OCI-LY7 (cell line): ENCODE measurements at regions not wholly inside any gene's neighbourhood (a gene's known extent, or its start where the extent isn't known, plus 50 kb on each side); places are given as distances from the start of the nearest gene placed in this dataset.

ENCODE experiments used
- BruUV-seq: library from RNA; stranded (reverse); fragments of 400-500 nt; replicated peaks from 2 replicates; lab custom pipeline; 2021; lab: Mats Ljungman, UMichigan
- CTCF ChIA-PET: fragments of 300-600 bp; sonication (Branson Sonifier 250); formaldehyde crosslinking; loops from one replicate; lab custom pipeline; 2022; ENCODE audit warnings: antibody characterized with exemption; ENCODE audit not compliant: unreplicated experiment; lab: Charles Lee
- POLR2A ChIA-PET: fragments of 300-600 bp; sonication (Branson Sonifier 250); formaldehyde crosslinking; loops from one replicate; lab custom pipeline; 2022; ENCODE audit warnings: antibody characterized with exemption; lab: Charles Lee
- DNase-seq: peaks from one replicate; pipeline ENCODE4 v3.0.0-alpha.2; 2015; ENCODE audit warnings: low spot score
- H2AFZ ChIP-seq: fragments of 200-600 bp; sonication (generic), shearing (Covaris generic); 2 replicates; pipeline ENCODE4 v1.6.1; 2014; ENCODE audit warnings: mild to moderate bottlenecking, antibody characterized with exemption, low read length, moderate library complexity
- H3K27ac ChIP-seq: fragments of 200-600 bp; sonication (generic); 2 replicates; pipeline ENCODE4 v1.5.1; 2014; ENCODE audit warnings: mixed run types, low read depth, mild to moderate bottlenecking, moderate library complexity, low read length, inconsistent platforms; ENCODE audit not compliant: poor library complexity, severe bottlenecking
- H3K36me3 ChIP-seq: fragments of 200-600 bp; sonication (generic); 2 replicates; pipeline ENCODE4 v1.6.1; 2014; ENCODE audit warnings: mild to moderate bottlenecking, antibody characterized with exemption, low read length, moderate library complexity, mixed read lengths; ENCODE audit not compliant: insufficient read depth
- H3K4me1 ChIP-seq: fragments of 200-600 bp; sonication (generic); 2 replicates; pipeline ENCODE4 v1.5.1; 2014; ENCODE audit warnings: mild to moderate bottlenecking, low read length; ENCODE audit not compliant: insufficient read depth, poor library complexity, severe bottlenecking
- H3K4me2 ChIP-seq: fragments of 200-600 bp; sonication (generic); 2 replicates; pipeline ENCODE4 v1.6.1; 2014; ENCODE audit warnings: mild to moderate bottlenecking, low read length
- H3K4me3 ChIP-seq: fragments of 200-600 bp; sonication (generic); 2 replicates; pipeline ENCODE4 v1.5.1; 2014; ENCODE audit warnings: mild to moderate bottlenecking, low read depth, low read length; ENCODE audit not compliant: poor library complexity, severe bottlenecking
- H3K79me2 ChIP-seq: fragments of 200-600 bp; sonication (generic); 2 replicates; pipeline ENCODE4 v1.6.1; 2016; ENCODE audit warnings: low read depth, mild to moderate bottlenecking, low read length, moderate library complexity, mixed read lengths; ENCODE audit not compliant: insufficient read depth
- H3K9me2 ChIP-seq: fragments of 200-600 bp; sonication (generic); 2 replicates; pipeline ENCODE4 v1.6.1; 2016; ENCODE audit warnings: mild to moderate bottlenecking, low read length, mixed read lengths; ENCODE audit not compliant: insufficient read depth
- H3K9me3 ChIP-seq: fragments of 200-600 bp; sonication (generic); 2 replicates; pipeline ENCODE4 v1.6.1; 2014; ENCODE audit warnings: mild to moderate bottlenecking, mixed run types, low read length, mixed read lengths
- H4K20me1 ChIP-seq: fragments of 200-600 bp; sonication (generic); 2 replicates; pipeline ENCODE4 v1.6.1; 2014; ENCODE audit warnings: mild to moderate bottlenecking, antibody characterized with exemption, low read length, moderate library complexity, mixed read lengths; ENCODE audit not compliant: insufficient read depth
- EZH2phosphoT487 ChIP-seq: fragments of 200-600 bp; sonication (generic); IDR thresholded peaks from 2 replicates; pipeline ENCODE4 v1.6.1; 2018; ENCODE audit warnings: low read depth, borderline replicate concordance, mild to moderate bottlenecking, mixed run types, antibody characterized with exemption, low read length, moderate library complexity, mixed read lengths
- intact Hi-C: fragments of 100-400 bp; cut with micrococcal nuclease; formaldehyde crosslinking; loops from one replicate; pipeline ENCODE4 v1.10.0; 2022; ENCODE audit not compliant: unreplicated experiment
- TF ChIP-seq, protein P1 (sequence below): fragments of 200-600 bp; sonication (generic); conservative IDR thresholded peaks from 2 replicates; pipeline ENCODE4 v1.5.1; 2014; ENCODE audit warnings: mild to moderate bottlenecking, antibody characterized with exemption, low read length, moderate library complexity, mixed read lengths

DNA sequence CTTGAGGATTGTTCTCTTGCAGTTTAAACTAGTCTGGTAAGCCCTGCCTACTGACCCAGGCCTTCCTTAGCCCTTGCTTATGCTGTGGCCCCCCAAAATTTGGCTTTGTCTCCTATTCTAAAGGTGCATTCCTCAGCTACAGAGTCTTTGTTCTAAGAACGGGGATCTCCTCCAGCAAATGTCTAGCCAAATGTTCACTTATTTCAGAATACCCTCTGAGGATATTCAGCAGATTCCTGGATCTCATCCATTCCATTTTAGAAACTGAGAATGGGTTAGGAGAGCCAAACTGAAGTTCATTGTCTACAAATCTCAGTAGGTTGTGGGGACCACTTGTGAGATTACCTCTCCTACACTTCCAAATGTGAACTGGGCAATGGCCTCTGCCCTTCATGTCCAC lies 164.2 kb upstream of the ARG1 start:
- CTCF ChIA-PET = no interaction called here
- no peaks in the 10 kb centered on the region for H3K9me2 ChIP-seq

DNA sequence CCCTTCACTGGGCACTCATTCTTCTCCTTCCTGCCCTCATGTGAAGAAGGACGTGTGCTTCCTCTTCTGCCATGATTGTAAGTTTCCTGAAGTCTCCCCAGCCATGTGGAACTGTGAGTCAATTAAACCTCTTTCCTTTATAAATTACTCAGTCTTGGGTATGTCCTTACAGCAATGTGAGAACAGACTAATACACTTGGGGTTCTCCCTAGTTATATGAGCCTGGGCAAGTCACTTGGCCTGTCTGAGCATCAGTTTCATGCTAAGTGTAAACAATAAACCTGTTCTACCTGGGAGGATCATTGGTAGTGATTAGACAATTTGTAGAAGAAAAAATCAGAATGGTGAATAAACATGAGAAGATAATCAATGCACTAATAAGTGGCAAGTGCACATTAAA lies 162.2 kb upstream of the ARG1 start:
- Histone ChIP-seq H3K9me3 (peaks cover 12% of the 10 kb centered on the region; the same call in 1 of the 2 replicates), H3K27ac (no peak overlapping the region), H3K4me2 (no peak overlapping the region), H3K9me2 (no peaks in the 10 kb centered on the region), H2AFZ (no peak overlapping the region), H4K20me1 (no peaks in the 10 kb centered on the region), H3K4me3 (no peak overlapping the region), H3K36me3 (peaks cover 3% of the 10 kb centered on the region; the same call in 1 of the 2 replicates), H3K79me2 (no peaks in the 10 kb centered on the region), H3K4me1 (no peaks in the 10 kb centered on the region)
- no peak for DNase-seq
- ChIA-PET CTCF (no interaction called here), POLR2A (no interaction called here)
- TF ChIP-seq, protein P1, sequence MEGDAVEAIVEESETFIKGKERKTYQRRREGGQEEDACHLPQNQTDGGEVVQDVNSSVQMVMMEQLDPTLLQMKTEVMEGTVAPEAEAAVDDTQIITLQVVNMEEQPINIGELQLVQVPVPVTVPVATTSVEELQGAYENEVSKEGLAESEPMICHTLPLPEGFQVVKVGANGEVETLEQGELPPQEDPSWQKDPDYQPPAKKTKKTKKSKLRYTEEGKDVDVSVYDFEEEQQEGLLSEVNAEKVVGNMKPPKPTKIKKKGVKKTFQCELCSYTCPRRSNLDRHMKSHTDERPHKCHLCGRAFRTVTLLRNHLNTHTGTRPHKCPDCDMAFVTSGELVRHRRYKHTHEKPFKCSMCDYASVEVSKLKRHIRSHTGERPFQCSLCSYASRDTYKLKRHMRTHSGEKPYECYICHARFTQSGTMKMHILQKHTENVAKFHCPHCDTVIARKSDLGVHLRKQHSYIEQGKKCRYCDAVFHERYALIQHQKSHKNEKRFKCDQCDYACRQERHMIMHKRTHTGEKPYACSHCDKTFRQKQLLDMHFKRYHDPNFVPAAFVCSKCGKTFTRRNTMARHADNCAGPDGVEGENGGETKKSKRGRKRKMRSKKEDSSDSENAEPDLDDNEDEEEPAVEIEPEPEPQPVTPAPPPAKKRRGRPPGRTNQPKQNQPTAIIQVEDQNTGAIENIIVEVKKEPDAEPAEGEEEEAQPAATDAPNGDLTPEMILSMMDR = no peak
- TF ChIP-seq EZH2phosphoT487 = no peak
- BruUV-seq = no TSS peak
- intact Hi-C loops = no loop called here

More for the DNA sequence above, 164.2 kb upstream of the ARG1 start:
- Histone ChIP-seq H3K79me2 (no peaks in the 10 kb centered on the region), H3K36me3 (peaks cover 3% of the 10 kb centered on the region; the same call in 1 of the 2 replicates), H3K4me1 (no peaks in the 10 kb centered on the region), H3K27ac (no peak overlapping the region), H3K4me2 (no peak overlapping the region), H3K4me3 (no peak overlapping the region), H4K20me1 (no peaks in the 10 kb centered on the region), H3K9me3 (peaks cover 12% of the 10 kb centered on the region; the same call in 1 of the 2 replicates), H2AFZ (no peak overlapping the region)
- intact Hi-C loops = no loop called here
- no peak for DNase-seq
- POLR2A ChIA-PET = interaction anchor here (0.6 kb wide), 3 partner anchors 9 to 263 kb away, joined by 3 to 5 read pairs (median 3); no protein-coding TSS in a partner anchor
- no TSS peak for BruUV-seq
- TF ChIP-seq, protein P1 = no peak
- TF ChIP-seq EZH2phosphoT487 = no peak
